ENCODE measurements at regions not wholly inside any gene's neighbourhood (a gene's known extent, or its start where the extent isn't known, plus 50 kb on each side); places are given as distances from the start of the nearest gene placed in this dataset.

GRCh38 chr5:10921160-10921559 lies 160.1 kb upstream of the DAP start:
- H3K4me3 ChIP-seq (ENCODE audit: low read depth, low read length) = no peak overlapping the region
- TF ChIP-seq, protein P1, sequence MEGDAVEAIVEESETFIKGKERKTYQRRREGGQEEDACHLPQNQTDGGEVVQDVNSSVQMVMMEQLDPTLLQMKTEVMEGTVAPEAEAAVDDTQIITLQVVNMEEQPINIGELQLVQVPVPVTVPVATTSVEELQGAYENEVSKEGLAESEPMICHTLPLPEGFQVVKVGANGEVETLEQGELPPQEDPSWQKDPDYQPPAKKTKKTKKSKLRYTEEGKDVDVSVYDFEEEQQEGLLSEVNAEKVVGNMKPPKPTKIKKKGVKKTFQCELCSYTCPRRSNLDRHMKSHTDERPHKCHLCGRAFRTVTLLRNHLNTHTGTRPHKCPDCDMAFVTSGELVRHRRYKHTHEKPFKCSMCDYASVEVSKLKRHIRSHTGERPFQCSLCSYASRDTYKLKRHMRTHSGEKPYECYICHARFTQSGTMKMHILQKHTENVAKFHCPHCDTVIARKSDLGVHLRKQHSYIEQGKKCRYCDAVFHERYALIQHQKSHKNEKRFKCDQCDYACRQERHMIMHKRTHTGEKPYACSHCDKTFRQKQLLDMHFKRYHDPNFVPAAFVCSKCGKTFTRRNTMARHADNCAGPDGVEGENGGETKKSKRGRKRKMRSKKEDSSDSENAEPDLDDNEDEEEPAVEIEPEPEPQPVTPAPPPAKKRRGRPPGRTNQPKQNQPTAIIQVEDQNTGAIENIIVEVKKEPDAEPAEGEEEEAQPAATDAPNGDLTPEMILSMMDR (conservative IDR thresholded peaks at IDR 0.05; ENCODE audit: low read depth, low read length) = no peak
- no peak for DNase-seq (ENCODE audit: low read depth)

DNA sequence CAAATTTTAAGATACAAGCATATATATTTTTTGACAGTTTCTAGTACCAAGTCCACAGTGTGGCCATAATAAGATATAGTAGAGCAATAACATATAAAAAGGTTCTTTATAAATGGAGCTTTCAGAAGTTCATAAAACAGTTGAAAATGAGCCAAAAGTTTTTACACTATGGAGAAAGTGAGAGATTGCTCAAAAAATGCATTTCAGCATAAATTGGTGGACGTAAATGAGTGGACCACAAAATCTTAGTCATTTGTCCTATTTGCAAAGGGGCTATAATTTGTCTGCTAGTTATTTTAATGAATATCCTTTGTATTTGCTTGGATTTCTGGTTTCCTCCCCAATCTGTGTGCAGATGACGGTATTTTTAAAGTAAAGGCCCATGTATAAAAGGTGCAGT lies 159.4 kb upstream of the DAP start:
- TF ChIP-seq, protein P1 (conservative IDR thresholded peaks at IDR 0.05; ENCODE audit: low read depth, low read length) = no peak
- no peak overlapping the region for H3K4me3 ChIP-seq (ENCODE audit: low read depth, low read length)
- no peak for DNase-seq (ENCODE audit: low read depth)

DNA sequence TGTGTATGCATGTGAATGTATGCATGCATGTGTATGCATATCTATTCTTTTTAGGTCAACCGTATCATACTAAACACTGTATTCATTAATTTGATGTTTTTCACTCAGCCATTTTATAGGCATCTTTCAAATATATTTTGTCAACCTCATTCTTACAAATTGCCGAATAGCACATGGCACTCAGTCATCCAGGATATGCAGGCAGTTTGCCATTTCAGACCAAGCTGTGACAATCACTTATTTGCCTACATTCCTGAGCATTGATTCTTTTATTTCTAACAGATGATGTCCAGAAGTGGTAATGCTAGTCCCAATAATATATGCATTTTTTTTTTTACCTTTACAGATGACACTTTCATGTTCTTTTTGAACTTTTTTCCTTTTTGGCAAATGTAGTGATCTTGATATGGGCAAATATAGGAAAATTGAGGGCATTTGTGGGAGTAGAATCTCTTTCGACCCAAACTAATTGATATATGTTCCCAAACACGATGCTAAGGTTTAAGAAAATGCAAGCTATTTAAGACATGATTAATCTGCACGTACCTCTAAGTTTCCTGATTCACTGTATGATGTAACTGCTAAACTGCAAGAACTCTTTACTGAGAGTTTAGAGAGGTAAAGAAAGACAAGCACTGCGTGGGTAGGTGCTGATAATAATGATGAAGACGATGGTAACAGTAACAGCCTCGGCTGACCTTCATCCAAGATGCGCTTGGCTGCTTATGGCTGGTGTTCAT lies 153.9 kb upstream of the DAP start:
- no peak for DNase-seq (ENCODE audit: low read depth)

GRCh38 chr5:10913841-10914240 lies 152.8 kb upstream of the DAP start:
- TF ChIP-seq, protein P1 (conservative IDR thresholded peaks at IDR 0.05; ENCODE audit: low read depth, low read length) = no peak
- no peak overlapping the region for H3K4me3 ChIP-seq (ENCODE audit: low read depth, low read length)
- DNase-seq (ENCODE audit: low read depth) = peak; percentile 55

More for the DNA sequence above, 153.9 kb upstream of the DAP start:
- TF ChIP-seq, protein P1 (conservative IDR thresholded peaks at IDR 0.05; ENCODE audit: low read depth, low read length) = no peak
- no peak overlapping the region for H3K4me3 ChIP-seq (ENCODE audit: low read depth, low read length)

DNA sequence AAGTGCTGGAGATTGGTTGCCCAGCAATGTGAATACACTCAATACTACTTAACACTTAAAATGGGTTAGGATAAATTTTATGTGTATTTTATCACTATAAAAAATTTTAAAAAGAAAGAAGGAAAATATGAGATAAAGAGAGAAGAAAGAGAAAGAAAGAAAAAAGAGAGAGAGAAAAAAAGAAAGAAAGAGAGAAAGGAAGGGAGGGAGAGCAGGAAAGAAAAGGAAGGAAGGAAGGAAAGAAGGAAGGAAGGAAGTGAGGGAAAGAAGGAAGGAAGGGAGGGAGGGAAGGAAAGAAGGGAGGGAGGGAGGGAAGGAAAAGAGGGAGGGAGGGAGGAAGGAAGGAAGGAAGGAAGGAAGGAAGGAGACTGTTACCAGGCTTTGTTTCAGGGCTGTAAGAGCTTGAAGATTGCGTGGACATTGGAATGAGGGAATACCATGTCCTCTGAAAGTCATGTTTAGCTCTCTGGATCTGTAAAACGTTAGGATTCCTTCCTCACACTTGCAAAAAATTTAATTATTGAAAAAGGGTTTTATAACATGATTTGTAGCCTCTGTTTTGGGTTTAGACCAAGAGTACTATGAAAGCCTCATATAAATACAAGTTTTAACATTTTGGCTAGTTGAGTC lies 152.3 kb upstream of the DAP start:
- TF ChIP-seq, protein P1 (conservative IDR thresholded peaks at IDR 0.05; ENCODE audit: low read depth, low read length) = no peak
- no peak overlapping the region for H3K4me3 ChIP-seq (ENCODE audit: low read depth, low read length)
- no peak for DNase-seq (ENCODE audit: low read depth)

GRCh38 chr5:10912435-10912834 lies 151.4 kb upstream of the DAP start:
- DNase-seq (ENCODE audit: low read depth) = no peak
- TF ChIP-seq, protein P1 (conservative IDR thresholded peaks at IDR 0.05; ENCODE audit: low read depth, low read length) = no peak
- H3K4me3 ChIP-seq (ENCODE audit: low read depth, low read length) = no peak overlapping the region

- no peak overlapping the region for H3K4me3 ChIP-seq (ENCODE audit: low read depth, low read length)
- no peak for DNase-seq (ENCODE audit: low read depth)
- TF ChIP-seq, protein P1 (conservative IDR thresholded peaks at IDR 0.05; ENCODE audit: low read depth, low read length) = no peak
These were observed 149.2 kb upstream of the DAP start for GRCh38 chr5:10910261-10910660.
